ENCODE measurements at regions not wholly inside any gene's neighbourhood (a gene's known extent, or its start where the extent isn't known, plus 50 kb on each side); places are given as distances from the start of the nearest gene placed in this dataset.
"Not testable (repeated sequence)": the region's sequence is repeated elsewhere in the genome, so short reads cannot be mapped to it uniquely, and the experiment has no call there.

DNA sequence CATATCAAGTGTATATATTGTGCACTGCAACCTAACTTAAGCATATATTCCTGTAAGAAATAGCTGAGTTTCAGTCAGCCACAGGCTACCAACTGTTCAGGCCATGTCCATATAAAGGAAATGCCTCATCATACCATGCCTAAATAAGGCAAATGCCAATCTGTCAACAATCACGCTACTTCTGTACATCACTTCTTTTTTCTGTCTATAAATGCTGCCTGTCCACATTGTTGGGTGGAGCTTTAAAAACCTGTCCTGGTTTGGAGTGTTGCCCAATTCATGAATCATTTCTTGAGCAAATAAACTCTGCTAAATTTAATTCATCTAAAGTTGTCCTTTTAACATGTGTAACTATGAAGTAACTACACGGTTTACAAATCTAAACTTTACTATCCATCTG is 1091.9 kb downstream of the NSUN3 start:
- DNase-seq (ENCODE audit: low read depth in 2 of 2) = no peak

- no peak for DNase-seq (ENCODE audit: low read depth in 2 of 2)
Observed at GRCh38 chr3:95162794-95163193, 1099.9 kb downstream of the NSUN3 start.

- DNase-seq (ENCODE audit: low read depth in 2 of 2) = no peak
Observed at GRCh38 chr3:95167748-95168147, 1104.9 kb downstream of the NSUN3 start.

DNA sequence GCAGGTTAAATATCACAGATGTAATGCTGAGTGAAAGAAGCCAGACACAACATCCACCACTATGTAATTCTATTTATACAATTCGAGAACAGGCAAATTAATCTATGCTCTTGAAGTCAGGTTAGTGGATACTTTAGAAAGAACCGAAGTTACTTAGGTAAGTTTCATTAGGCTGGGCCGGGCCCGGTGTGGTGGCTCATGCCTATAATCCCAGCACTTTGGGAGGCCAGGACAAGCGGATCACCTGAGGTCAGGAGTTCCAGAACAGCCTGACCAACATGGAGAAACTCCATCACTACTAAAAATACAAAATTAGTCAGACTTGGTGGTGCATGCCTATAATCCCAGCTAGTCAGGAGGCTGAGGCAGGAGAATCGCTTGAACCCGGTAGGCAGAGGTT is 1105.7 kb downstream of the NSUN3 start:
- DNase-seq (ENCODE audit: low read depth in 2 of 2) = no peak

- DNase-seq (ENCODE audit: low read depth in 2 of 2) = no peak
Observed at GRCh38 chr3:95172164-95172943, 1109.5 kb downstream of the NSUN3 start.

GRCh38 chr3:95177096-95177495 is 1114.2 kb downstream of the NSUN3 start:
- no peak for DNase-seq (ENCODE audit: low read depth in 2 of 2)

- DNase-seq (ENCODE audit: low read depth in 2 of 2) = no peak
Observed at GRCh38 chr3:95184038-95184437, 1121.2 kb downstream of the NSUN3 start.

GRCh38 chr3:95189348-95189747 is 1126.5 kb downstream of the NSUN3 start:
- DNase-seq (ENCODE audit: low read depth in 2 of 2) = no peak

- no peak for DNase-seq (ENCODE audit: low read depth in 2 of 2)
Observed at GRCh38 chr3:95197661-95198060, 1134.8 kb downstream of the NSUN3 start.

DNA sequence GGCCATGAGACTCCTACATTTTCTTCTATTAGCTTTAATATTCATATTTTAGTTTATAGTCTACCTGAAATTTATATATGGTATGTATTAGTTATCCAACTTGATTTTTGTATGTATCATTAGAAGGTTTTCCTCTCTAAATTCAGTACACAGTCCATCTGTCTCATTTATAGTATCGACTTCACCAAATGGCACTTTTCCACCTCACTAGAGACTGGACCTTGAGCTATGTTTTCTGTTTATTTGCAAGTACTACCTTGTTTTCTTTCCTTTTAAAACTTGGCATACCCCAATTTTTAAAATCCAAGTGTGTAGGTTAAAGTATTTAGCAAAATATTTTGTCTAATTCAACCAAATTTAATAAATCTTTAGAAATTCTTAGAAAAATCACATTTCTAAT is 1137.5 kb downstream of the NSUN3 start:
- no peak for DNase-seq (ENCODE audit: low read depth in 2 of 2)

- DNase-seq (ENCODE audit: low read depth in 2 of 2) = no peak
Observed at GRCh38 chr3:95210878-95211277, 1148.0 kb downstream of the NSUN3 start.

DNA sequence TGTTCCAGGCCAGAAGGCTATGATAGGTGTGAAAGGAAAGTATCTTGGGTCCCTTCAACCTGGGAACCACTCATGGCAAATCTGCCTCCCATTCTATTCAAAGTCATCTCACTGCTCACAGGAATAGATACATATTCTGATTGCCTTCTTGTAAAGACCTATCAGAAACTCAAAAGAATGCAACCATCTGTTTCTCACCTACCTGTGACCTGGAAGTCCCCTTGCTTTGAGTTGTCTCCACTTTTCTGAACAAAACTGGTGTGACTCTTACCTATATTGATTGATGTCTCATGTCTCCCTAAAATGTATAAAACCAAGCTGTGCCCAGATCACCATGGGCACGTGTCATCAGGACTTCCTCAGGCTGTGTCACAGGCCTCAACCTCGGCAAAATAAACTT is 1149.3 kb downstream of the NSUN3 start:
- DNase-seq (ENCODE audit: low read depth in 2 of 2) = no peak

GRCh38 chr3:95215437-95215957 is 1152.6 kb downstream of the NSUN3 start:
- no peak for DNase-seq (ENCODE audit: low read depth in 2 of 2)

DNA sequence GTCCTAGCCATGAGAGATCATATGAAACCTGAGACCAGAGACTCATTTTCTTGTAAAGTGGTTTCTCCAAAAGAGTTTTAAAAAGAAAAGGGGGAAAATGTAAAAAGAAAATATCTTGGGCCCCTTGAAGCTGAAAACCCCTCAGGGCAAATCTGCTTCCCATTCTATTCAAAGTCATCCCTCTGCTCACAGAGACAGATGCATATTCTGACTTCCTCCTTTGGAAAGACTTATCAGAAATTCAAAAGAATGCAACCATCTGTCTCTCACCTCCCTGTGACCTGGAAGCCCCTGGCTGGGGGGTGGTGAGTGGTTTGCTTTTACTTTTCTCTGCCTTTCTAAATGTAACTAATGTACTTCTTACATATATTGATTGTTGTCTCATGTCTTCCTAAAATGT is 1154.8 kb downstream of the NSUN3 start:
- DNase-seq (ENCODE audit: low read depth in 2 of 2) = no peak

GRCh38 chr3:95218484-95218883 is 1155.6 kb downstream of the NSUN3 start:
- no peak for DNase-seq (ENCODE audit: low read depth in 2 of 2)

DNA sequence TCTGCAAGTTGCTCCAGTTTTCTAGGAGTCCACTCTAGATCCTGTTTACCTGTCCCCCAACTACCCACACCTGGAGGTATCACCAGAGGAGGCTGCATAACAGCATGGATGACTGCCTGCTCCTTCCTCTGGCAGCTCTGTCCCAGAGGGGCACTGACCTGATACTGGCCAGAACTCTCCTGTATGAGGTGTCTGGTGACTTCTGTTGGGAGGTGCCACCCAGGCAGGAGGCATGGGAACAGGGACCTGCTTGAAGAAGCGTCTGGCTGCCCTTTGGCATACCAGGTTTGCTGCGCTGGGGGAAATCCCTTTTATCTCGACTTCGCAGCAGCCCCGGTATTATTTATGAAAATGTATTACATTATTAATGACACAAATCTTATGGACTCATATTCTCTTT is 1163.6 kb downstream of the NSUN3 start:
- DNase-seq (ENCODE audit: low read depth in 2 of 2) = no peak

DNA sequence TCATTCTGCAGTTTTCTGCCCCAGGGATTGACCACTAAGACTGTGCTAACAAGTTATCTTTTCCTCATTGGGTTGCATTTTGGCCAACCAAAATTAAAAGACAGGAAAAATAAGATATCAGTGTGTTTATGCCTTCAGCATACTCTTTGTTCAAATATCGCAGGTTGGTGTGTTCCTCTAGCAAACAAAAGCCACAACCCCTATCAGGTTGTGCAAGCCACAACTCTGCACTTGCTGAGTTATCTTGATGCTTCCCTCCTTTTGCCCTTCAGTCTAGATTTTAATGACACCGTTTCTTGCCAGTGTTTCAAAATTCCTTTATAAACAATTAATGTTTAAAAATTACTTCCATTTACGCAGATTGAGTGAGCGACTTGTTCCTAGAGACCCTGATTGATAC is 1164.2 kb downstream of the NSUN3 start:
- DNase-seq (ENCODE audit: low read depth in 2 of 2) = no peak

DNA sequence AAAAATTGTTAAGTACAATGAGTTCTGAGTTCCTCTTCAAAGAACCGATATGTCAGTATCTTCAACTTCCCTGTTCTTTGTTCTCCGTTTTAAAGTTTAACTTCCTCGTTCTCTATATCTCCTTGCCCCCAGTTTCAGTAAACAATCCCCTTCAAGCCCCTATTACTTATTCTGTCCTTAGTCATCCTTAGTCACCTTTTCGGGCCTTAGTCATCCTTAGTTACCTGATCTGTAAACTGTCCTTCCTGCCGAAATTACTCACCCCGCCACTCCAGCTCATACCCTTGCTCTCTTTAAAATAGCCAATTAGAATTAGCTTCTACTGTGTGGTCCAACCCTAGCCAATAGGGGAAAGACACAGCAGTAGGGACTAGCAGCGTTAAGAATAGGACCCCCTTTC is 1165.6 kb downstream of the NSUN3 start:
- DNase-seq (ENCODE audit: low read depth in 2 of 2) = no peak

DNA sequence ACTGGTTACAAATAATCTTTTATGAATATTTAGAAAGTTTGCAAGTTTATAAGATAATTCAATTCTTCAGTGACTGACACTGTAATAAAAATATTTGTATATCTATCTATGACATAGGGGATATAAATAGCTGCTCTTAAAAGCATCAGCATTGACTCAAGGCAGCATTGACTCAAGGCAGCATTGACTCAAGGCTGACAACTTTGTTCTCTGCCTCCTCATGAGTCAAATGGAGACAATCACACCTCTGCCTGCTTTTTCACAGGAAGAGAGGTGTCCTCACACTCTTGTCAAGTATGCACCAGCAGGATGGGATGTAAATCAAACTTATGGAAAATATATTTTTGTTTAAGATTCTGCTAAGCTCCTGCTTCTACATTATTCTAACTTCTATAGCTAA is 1173.1 kb downstream of the NSUN3 start:
- DNase-seq (ENCODE audit: low read depth in 2 of 2) = no peak

- DNase-seq (ENCODE audit: low read depth in 2 of 2) = no peak
Observed at GRCh38 chr3:95237783-95238182, 1174.9 kb downstream of the NSUN3 start.

- no peak for DNase-seq (ENCODE audit: low read depth in 2 of 2)
Observed at GRCh38 chr3:95240395-95240794, 1177.5 kb downstream of the NSUN3 start.

GRCh38 chr3:95241256-95241655 is 1178.4 kb downstream of the NSUN3 start:
- DNase-seq (ENCODE audit: low read depth in 2 of 2) = not testable (repeated sequence)

DNA sequence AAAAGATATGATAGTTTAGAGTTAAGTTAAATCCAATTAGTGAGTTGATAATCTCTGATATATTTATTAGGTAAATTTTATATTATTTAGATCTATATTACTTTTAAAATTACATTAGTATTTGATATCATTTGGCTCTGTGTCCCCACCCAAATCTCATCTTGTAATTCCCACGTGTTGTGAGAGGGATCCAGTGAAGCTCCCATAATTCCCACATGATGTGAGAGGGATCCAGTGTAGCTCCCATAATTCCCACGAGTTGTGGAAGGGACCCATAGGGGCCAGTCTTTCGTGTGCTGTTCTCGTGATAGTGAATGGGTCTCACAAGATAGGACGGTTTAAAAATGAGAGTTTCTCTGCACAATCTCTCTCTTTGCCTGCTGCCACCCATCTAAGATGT is 1183.6 kb downstream of the NSUN3 start:
- DNase-seq (ENCODE audit: low read depth in 2 of 2) = no peak

DNA sequence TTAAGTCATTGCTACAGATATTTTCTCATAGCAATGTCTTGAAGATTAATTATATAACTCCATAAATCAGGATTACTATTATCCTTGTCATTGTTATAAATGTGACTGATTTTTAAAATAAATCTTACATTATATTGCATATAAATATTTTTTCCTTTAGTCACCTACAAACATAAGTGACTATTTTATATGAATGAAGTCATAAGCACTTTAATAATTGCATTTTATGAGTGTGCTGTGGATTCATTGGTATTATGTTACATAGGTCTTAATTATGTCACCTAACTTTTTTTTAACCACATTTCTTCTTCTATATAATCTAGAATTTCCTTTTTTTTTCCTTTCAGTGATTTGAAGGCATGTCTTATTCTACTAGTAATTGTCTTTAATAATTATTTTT is 1191.2 kb downstream of the NSUN3 start:
- DNase-seq (ENCODE audit: low read depth in 2 of 2) = no peak

Data from activated CD4-positive, alpha-beta T cell treated with anti-CD3 and anti-CD28 coated beads for 24 hours (primary cell).